Heart left ventricle (tissue), 16 donors: ENCODE measurements at regions not wholly inside any gene's neighbourhood (a gene's known extent, or its start where the extent isn't known, plus 50 kb on each side); places are given as distances from the start of the nearest gene placed in this dataset.

Source experiments
- ATAC-seq, 4 donors: fragments of 200-7000 bp; cut with Tn5 transposase; one replicate each; pipeline ENCODE4 v1.9.1; 2020 to 2022; ENCODE audit warnings: moderate library complexity in 4 of 4, mild to moderate bottlenecking in 3 of 4, moderate number of reproducible peaks in 1 of 4
- DNase-seq, 5 donors: peaks; one replicate each; pipeline ENCODE4 v3.0.0-alpha.2; 2020
- H3K27ac ChIP-seq, 12 donors: fragments of 200-600 bp; sonication (generic) in 4 of 12; one replicate each; pipeline versions ENCODE4 v1.5.0 to v1.8.0; 2016 to 2022; ENCODE audit warnings: mild to moderate bottlenecking in 2 of 12
- H3K27me3 ChIP-seq, 9 donors: fragments of 200-600 bp; sonication (generic) in 2 of 9; one replicate each; pipeline versions ENCODE4 v1.5.1 to v1.8.0; 2016 to 2022; ENCODE audit warnings: mild to moderate bottlenecking in 3 of 9
- H3K36me3 ChIP-seq, 9 donors: fragments of 200-600 bp; sonication (generic) in 2 of 9; one replicate each; pipeline versions ENCODE4 v1.5.0 to v1.8.0; 2018 to 2022; ENCODE audit warnings: mild to moderate bottlenecking in 2 of 9
- H3K4me1 ChIP-seq, 12 donors: fragments of 200-600 bp; sonication (generic) in 4 of 12; one replicate each; pipeline versions ENCODE4 v1.5.0 to v1.8.0; 2016 to 2022; ENCODE audit warnings: mild to moderate bottlenecking in 3 of 12
- H3K4me3 ChIP-seq, 12 donors: fragments of 200-600 bp; sonication (generic) in 4 of 12; one replicate each; pipeline versions ENCODE4 v1.5.0 to v1.8.0; 2017 to 2022; ENCODE audit warnings: mild to moderate bottlenecking in 9 of 12, moderate library complexity in 4 of 12
- H3K9me3 ChIP-seq, 12 donors: fragments of 200-600 bp; sonication (generic) in 4 of 12; one replicate each; pipeline versions ENCODE4 v1.5.0 to v1.8.0; 2016 to 2022; ENCODE audit warnings: mild to moderate bottlenecking in 1 of 12
- POLR2A ChIP-seq, 2 donors: fragments of 450-650 bp; IDR thresholded peaks; one replicate each; pipeline ENCODE4 v1.6.1; 2017; ENCODE audit warnings: antibody characterized with exemption in 2 of 2, mild to moderate bottlenecking in 2 of 2, moderate library complexity in 2 of 2
- WGBS, 4 donors: extraction: QIAGEN DNeasy Blood & Tissue Kit in 2 of 4; methylation state at CpG; one replicate each; pipeline versions ENCODE4 v1.1.5 to v1.1.7; 2013 to 2018; 5-methylcytosine and 5-hydroxymethylcytosine counted together
- intact Hi-C, 10 donors: fragments of 100-400 bp; cut with DNase I; formaldehyde crosslinking; loops; one replicate each; pipeline versions ENCODE4 v1.11.1 to v1.14.2; 2022
- TF ChIP-seq, protein P1 (sequence below), 12 donors: fragments of 200-600 bp; sonication (generic) in 4 of 12; IDR thresholded peaks; one replicate each; pipeline versions ENCODE4 v1.5.0 to v1.8.0; 2018 to 2022; ENCODE audit warnings: antibody characterized with exemption in 12 of 12, mild to moderate bottlenecking in 5 of 12
- donor health status: ischemic (EF 13 %, LVEDD 7.1; RV severe dilation, severe dysfunction).
- donor health status: healthy with polysubstance abuse.
- donor health status: DM: no; HTN: yes; CAD: no.
- donor health status: DM: no; HTN: no; CAD: no.
- donor health status: ischemic (EF 25% LVEDD 6.9; RV normal size, moderate dysfunction).
- donor health status: ischemic (EF 25% LVEDD 5.7; RV mildly dilated, moderate dysfunction).
- donor health status: healthy.
- donor health status: DM: yes; HTN: yes; CAD: no.
- donor health status: ischemic (EF 35%, LVEDD 5.7; RV mildly dilated, moderate dysfunction).
- donor health status: nonischemic (EF 11% LVEDD 7.7; RV severe dilation, severe dysfunction).
- donor health status: DM: yes; HTN: yes; CAD: no.
- donor health status: PGD.
- donor health status: ischemic (EF 29% LVEDD 5.4; RV normal size, mild dysfunction).
- donor health status: nonischemic (EF 23%, LVEDD 6.1; RV moderate dilation, normal function).

DNA sequence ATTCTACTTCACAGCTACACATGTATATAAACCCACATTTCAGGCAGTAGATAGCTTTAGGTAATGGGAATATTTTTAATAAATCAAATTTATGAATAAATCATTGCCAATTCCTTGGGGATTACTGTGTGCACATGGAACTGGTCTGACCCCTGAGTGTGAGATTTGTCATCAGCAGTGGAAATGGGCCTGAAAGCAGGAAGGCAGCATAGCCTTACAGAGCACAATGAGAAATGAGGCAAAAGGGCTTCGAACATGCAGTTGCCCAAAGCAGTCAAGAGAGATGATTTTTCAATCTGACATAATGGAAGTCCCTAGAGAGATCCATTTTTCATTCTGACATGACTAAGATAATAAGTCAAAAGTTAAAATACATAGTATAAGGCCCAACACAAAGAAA lies 599.2 kb downstream of the TUSC7 start:
- Histone ChIP-seq H3K4me1 (no peaks in the 10 kb centered on the region), H3K4me3 (no peak overlapping the region), H3K36me3 (no peaks in the 10 kb centered on the region), H3K9me3 (peaks cover 0 to 4% (median 0%) of the 10 kb centered on the region in 12 donors), H3K27me3 (no peaks in the 10 kb centered on the region), H3K27ac (no peak overlapping the region)
- intact Hi-C loops, result no loop called here
- DNase-seq (no peak), ATAC-seq (no peak)
- WGBS, 4 donors, result 76 to 87% (median 81%) methylated on average over 1 of the region's 1 CpG
- no peak for TF ChIP-seq POLR2A (IDR thresholded peaks at IDR 0.05)
- TF ChIP-seq, protein P1, sequence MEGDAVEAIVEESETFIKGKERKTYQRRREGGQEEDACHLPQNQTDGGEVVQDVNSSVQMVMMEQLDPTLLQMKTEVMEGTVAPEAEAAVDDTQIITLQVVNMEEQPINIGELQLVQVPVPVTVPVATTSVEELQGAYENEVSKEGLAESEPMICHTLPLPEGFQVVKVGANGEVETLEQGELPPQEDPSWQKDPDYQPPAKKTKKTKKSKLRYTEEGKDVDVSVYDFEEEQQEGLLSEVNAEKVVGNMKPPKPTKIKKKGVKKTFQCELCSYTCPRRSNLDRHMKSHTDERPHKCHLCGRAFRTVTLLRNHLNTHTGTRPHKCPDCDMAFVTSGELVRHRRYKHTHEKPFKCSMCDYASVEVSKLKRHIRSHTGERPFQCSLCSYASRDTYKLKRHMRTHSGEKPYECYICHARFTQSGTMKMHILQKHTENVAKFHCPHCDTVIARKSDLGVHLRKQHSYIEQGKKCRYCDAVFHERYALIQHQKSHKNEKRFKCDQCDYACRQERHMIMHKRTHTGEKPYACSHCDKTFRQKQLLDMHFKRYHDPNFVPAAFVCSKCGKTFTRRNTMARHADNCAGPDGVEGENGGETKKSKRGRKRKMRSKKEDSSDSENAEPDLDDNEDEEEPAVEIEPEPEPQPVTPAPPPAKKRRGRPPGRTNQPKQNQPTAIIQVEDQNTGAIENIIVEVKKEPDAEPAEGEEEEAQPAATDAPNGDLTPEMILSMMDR (IDR thresholded peaks at IDR 0.05), result no peak

DNA sequence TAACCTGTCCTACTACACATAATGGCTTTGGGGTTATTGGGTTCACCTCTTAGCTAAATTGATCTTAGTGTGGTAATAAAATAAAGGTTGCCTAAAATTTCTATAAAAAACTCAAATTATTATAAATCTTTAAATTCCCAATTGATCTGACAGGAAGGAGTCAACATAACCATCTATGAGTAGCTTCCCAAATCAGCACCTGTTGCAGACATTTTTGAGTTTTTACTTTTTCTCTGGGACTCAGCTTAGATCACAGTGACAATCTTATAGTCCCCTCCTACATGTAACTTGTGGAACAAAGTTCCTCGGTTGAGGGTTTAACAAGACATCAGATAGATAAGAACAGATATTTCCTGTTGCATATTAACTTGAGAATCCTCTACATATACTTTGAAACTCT lies 601.0 kb downstream of the TUSC7 start:
- Histone ChIP-seq H3K27me3 (no peaks in the 10 kb centered on the region), H3K36me3 (no peaks in the 10 kb centered on the region), H3K4me1 (no peaks in the 10 kb centered on the region), H3K4me3 (no peak overlapping the region), H3K27ac (no peak overlapping the region), H3K9me3 (peaks cover 0 to 4% (median 0%) of the 10 kb centered on the region in 12 donors)
- DNase-seq (no peak), ATAC-seq (no peak)
- intact Hi-C loops, result no loop called here
- TF ChIP-seq POLR2A (IDR thresholded peaks at IDR 0.05), result no peak
- TF ChIP-seq, protein P1 (IDR thresholded peaks at IDR 0.05), result no peak
- 33 to 53% (median 42%) methylated on average over 1 of the region's 1 CpG for WGBS, 4 donors

DNA sequence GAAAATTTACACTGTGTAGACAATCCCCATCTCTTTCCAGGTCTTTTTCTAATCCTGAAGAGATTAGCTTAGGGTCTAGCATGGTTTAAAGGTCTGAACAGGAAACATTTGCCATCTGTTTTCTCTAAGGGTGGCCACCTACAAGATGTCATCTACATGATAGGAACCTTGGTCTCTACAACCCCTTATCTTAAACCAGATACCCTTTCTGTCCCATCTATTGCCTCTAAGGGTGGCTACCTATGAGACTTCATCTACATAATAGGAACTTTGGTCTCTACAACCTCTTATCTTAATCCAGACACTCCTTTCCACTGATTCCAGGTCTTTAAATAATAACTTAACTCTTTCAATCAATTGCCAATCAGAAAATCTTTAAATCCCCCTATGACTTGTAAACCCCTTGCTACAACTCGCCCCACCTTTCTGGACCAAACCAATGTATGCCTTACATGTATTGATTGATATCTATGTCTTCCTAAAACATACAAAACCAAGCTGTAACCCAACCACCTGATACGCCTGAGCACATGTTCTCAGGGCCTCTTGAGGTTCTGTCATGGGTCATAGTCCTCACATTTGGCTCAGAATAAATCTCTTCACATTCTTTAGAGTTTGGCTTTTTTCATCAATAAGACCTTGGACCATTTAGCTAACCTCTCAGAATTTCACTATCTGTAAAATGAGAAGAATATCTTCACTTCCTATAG lies 605.0 kb downstream of the TUSC7 start:
- no peaks in the 10 kb centered on the region for H3K36me3 ChIP-seq
- H3K27me3 ChIP-seq, result no peaks in the 10 kb centered on the region
- DNase-seq (no peak), ATAC-seq (no peak)
- no peaks in the 10 kb centered on the region for H3K4me1 ChIP-seq
- H3K4me3 ChIP-seq, result no peak overlapping the region
- 54 to 71% (median 66%) methylated on average over 2 of the region's 2 CpGs for WGBS, 4 donors
- H3K27ac ChIP-seq, result no peak overlapping the region
- intact Hi-C loops, result no loop called here
- peaks cover 0 to under 1% (median 0%) of the 10 kb centered on the region in 12 donors for H3K9me3 ChIP-seq
- TF ChIP-seq, protein P1 (IDR thresholded peaks at IDR 0.05), result no peak
- TF ChIP-seq POLR2A (IDR thresholded peaks at IDR 0.05), result no peak

DNA sequence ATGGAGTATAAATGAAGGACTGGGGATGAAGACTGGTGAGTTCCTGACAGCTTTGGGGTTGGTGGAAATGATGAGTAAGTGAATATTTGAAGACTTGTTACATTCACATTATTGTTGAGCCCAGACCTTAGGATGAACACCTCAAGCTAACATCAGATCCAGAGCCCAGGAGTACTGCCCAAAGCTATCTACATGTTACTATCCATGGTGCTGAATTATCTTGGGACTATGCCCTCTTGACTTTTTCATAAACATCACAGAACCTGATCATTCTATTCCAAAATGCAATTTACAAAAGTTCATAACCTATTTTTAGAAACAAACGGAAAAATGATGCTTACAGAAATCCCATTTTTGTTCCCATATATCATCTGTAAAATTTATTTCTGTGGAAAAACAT lies 613.3 kb downstream of the TUSC7 start:
- Histone ChIP-seq H3K27ac (no peak overlapping the region), H3K27me3 (no peaks in the 10 kb centered on the region), H3K36me3 (no peaks in the 10 kb centered on the region), H3K9me3 (peaks cover 0 to 18% (median 0%) of the 10 kb centered on the region in 12 donors), H3K4me1 (no peaks in the 10 kb centered on the region), H3K4me3 (no peak overlapping the region)
- WGBS, 4 donors, result 5 to 9% (median 8%) methylated on average over 1 of the region's 1 CpG
- DNase-seq (no peak), ATAC-seq (no peak)
- intact Hi-C loops, result no loop called here
- TF ChIP-seq, protein P1 (IDR thresholded peaks at IDR 0.05), result no peak
- TF ChIP-seq POLR2A (IDR thresholded peaks at IDR 0.05), result no peak
